GM19025 (cell line): ENCODE measurements at regions not wholly inside any gene's neighbourhood (a gene's known extent, or its start where the extent isn't known, plus 50 kb on each side); places are given as distances from the start of the nearest gene placed in this dataset.
A peak's percentile ranks its signal among the peaks of the same experiment; 100 is the strongest.
"Not testable (repeated sequence)": the region's sequence is repeated elsewhere in the genome, so short reads cannot be mapped to it uniquely, and the experiment has no call there.

Experiments used
- ATAC-seq: cut with Tn5 transposase; IDR thresholded peaks from one replicate; pipeline ENCODE4 v1.9.1; 2021; ENCODE audit warnings: mild to moderate bottlenecking, low read depth, moderate library complexity; ENCODE audit not compliant: unreplicated experiment

DNA sequence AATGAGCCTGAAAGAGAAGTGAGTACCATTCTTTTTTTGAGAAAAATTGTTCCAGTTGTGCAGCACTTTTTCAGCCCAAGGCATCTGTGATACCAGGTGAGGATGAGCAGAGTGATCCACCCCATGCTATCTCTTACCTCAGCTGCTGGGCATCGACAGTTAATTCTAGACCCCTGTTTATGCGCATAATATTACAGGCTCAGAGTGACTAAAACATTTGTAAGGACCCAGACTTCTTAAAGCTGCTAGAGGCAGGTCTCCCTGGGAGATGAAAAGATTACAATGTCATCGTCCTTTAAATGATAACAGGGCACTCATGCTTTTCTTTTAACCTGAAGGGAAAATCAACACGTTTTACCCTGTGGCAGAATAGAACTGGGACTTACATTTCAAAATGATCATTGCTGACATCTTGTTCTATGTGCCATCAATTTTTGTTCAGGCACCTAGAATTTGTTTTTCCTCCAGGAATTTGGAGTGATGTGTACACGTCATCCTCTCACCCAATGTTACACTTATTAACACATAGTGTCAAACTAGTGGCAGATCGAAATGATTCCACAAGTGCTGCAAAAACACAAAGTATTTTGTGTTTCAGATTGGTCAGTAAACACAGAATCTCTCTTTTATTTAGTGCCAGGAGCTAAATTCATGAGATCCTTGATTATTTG, 684.6 kb downstream of the UTRN start:
- no peak for ATAC-seq

DNA sequence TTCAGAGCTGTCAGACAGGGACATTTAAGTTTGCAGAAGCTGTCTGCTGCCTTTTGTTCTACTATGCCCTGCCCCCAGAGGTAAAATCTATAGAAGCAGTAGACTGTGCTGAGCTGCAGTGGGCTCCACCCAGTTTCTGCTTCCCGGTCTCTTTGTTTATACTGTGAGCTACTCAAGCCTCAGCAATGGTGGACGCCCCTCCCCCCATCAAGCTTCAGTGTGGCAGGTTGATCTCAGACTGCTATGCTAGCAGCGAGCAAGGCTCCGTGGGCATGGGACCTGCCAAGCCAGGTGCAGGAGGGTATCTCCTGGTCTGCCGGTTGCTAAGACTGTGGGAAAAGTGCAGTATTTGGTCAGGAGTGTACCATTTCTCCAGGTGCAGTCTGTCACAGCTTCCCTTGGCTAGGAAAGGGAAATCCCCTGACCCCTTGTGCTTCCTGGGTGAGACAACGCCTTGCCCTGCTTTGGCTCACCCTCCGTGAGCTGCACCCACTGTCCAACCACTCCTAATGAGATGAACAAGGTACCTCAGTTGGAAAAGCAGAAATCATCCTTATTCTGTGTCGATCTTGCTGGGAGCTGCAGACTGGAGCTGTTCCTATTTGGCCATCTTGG, 692.2 kb downstream of the UTRN start:
- ATAC-seq = not testable (repeated sequence)

DNA sequence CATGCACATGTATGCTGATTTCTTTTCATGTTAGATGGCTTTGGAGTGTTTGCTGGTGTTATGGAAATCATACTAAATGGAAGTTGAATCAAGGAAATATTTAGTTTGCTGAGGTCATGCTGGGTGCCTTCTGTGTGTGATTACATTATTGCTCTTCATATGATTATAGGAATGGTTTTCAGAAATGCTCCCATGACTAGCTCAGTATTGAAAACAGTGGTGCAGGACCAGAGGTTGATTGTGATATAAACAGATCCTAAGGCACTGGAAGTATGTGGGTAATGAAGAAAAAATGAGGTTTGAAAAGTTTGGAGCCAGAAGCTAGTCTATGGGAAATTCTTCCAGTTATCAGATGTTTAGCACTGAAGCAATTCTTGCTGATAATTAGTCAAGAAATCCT, 693.1 kb downstream of the UTRN start:
- ATAC-seq = no peak

DNA sequence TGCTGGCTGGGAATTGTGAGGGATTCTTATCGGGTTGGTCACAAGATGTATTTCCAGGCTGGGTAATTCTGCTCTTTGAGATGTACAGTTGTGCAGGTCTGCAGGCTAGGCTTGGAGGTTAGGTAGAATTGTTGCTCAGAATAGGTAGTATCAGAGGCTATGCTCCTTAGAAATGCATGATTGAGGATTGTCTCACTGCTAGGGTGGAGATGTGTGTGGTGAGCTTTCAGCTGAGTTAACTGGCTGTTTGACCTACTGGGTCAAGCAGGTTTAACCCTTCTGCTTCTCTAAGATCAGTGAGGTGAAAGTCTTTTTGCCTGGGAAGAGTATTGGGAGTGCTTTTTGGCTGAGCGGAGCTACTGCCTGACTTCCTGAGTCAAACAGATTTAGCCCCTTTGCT, 701.1 kb downstream of the UTRN start:
- ATAC-seq = no peak

DNA sequence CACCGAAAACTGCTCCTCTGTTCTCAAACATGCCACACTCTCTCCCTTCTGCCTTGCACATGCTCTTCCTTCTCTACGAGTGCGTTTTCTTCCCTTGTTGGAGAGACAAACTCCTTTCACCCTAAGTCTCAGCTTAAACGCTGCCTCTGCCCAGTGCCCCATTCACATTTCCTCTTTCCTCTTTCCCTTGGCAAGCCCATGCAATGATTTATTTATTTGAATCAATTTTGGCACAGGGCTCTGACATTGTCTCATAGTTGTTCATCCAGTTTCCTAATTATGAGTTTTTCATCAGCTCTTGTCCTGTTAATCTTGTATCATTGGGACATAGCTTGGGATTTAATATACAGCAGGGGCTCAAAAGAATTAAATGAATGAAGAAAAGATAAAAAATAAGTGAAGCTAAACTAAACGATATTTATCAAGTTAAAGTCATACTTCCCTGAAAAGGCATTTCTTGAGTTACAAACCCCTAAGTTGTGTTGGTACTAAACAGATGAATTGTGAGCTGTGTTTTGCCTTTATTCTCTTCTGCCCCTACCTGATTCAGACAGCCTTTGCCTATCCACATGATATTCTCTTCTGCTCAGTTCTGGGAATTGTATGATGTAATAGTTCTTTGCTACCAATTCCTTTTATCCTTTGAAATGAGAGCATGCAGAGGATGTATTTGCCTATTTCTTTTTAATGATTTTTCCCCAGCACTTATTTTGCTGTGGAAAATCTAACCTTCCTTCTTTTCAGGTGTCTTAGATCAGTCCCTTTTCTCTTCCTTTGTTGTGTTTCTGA, 704.4 kb downstream of the UTRN start:
- no peak for ATAC-seq

DNA sequence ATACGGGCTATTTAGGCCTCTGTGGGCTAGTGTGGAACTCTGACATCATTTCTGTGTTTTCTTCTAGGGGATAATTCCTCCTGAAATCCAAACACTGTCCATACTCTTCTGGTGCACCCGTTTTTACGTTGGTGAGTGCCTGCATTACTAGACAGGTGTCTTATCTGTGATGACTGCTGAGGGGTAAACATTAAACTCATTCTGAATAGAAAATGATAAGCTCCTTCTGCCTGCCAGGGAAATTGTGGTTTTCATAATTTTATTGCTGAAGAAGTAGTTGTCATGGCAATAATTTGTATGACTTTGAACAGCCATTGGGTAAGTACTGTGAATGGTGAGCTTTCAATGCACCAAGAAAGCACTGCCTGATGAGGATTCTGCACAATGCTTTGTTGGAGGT, 705.6 kb downstream of the UTRN start:
- no peak for ATAC-seq

DNA sequence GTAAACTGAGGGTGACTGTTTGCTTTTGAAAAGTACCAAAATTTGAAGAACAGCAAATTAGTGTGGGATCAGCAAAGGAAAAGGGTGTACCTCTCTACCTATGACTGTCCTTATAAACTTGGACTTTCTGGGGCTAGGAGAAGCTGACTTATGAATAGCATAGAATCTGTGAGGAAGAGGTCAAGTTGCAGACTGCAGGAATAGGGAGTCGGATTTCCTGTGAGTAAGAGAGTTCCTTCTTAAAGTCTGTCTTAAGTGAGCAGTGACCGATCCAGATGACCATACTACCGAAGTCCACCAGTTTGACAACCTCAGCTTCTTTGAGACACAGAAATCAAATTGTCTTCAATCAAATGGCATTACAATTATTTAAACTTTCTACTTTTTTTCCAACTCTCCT, 708.7 kb downstream of the UTRN start:
- ATAC-seq = no peak

DNA sequence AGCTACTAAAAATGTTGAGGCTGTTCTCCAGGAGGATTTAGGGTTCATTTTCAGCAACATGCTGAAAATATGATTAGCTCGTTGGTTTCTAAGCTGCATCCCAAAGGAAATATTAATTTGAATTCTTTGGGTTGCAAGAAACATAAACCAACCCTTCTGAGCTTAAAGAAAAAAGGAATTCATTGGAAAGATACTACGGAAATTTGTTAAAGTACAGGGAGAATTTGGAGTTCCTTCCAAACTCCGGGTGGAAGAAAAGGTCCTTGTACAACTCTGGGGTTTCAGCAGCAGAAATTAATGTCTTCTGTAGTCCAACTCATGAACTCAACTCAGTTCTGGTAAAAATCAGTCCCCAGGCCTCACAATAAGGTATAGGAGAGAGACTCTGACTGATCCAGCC, 712.9 kb downstream of the UTRN start:
- no peak for ATAC-seq

DNA sequence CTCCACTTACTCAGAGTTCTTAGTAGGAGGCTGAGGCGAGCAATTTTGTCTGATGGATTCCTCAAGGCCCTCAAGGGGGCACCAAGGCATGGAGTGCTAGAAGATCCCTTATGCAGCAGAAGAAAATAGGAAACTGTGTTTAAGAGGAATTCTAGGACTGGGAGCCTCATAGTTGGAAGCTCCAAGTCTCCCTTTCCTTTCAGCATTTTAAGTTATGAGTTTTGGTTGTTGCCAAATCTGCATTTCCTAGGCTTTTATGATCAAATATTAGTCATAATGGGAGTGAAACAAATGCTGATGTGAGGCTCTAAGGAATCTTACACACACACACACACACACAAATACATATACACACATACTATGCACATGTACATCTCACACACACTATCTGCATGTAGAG, 714.0 kb downstream of the UTRN start:
- no peak for ATAC-seq

DNA sequence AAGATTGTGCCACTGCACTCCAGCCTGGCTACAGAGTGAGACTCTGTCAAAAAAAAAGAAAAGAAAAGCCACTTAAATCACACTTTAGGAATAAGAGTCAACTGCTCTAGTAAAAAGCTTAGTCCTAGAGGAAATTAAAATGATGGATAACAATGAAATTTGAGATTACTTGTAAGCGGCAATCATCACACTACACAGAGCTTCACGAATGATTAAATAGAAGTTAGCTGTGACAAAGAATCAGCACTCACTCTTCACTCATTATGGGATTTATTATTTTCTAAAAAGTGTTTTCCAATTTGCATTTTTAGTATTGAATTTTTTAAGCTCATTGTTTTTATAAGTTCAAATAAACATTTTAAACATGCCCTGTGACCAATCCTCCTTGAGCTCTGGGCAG, 718.0 kb downstream of the UTRN start:
- ATAC-seq = no peak

DNA sequence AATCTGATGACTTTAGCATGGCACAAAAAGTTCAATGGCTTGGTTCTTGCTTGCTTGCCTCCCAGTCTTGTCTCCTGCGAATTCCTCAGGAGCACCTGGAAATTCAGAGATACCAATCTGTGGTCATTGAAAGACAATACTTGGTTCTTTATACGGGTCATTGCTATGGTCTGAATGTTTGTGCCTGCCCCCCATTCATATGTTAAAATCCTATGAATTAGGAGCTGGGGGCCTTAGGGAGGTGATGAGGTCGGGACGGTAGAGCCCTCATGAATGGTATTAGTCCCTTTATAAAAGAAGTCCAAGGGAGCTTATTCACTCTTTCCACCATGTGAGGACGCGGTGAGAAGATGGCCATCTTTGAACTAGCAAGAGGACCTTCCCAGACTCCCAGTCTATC, 721.8 kb downstream of the UTRN start:
- no peak for ATAC-seq

DNA sequence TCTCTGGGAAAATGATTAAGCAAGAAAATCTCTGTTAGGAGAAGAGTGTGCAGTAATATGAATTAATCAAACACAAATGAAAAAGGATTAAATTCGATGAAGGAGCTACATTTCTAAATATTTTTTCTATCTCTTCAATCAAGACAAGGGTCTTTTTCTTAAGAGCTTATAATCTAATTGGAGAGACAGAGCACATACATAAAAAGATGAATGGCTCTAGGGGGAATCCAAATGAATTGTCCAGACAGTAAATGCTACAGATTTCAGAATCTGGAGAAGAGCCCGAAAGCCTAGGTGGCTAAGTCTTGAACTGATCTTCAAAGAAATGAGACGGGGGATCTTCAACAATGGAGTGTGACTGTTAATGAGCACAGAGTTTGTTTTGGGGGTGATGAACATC, 723.6 kb downstream of the UTRN start:
- no peak for ATAC-seq

DNA sequence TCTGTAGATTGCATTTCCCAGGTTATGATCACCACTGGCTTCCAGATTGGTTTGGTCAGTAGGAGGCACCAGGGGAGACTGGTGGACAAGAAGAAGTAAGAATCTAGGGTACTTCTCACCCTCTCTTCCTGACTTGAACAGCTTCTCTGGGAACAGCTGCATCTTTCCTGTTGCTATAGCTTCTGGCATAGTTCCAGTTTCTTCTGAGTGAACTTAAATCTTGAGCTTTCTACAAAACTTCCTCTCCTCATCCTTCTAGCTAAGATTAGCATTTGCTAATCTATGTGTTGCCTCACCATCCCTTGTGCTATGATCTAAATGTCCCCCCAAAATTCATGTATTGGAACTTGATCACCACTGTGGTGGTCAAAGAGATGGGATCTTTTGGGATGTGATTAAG, 724.6 kb downstream of the UTRN start:
- ATAC-seq = no peak

DNA sequence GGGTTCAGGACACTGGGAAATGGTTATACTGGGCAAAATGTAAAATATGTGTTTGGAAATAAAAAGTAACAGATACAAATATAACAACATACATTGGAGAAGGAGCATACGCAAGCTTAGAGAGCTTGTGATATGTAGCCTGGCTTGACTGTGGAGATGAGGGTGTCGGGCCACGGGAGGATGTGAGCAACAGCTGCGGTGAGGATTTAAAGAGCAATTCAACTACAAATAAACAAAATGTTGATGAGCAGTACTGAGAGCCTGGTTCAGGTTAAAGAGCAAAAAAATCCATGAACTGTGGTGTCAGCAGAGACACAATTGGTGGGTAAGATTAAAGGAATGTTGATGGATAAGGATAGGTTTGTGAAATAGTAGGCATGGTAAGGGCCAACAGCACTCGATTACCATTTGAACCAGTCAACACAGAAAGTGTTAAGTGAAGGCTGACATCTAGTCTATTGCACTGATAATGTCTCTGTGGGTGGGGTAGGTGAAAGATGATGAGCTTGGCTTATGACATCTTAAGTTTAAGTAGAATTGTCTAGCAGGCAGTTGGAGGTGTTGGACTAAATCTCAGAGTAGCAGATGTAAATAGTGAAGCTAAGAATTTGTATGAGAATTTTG, 723.2 kb downstream of the EPM2A start:
- no peak for ATAC-seq

DNA sequence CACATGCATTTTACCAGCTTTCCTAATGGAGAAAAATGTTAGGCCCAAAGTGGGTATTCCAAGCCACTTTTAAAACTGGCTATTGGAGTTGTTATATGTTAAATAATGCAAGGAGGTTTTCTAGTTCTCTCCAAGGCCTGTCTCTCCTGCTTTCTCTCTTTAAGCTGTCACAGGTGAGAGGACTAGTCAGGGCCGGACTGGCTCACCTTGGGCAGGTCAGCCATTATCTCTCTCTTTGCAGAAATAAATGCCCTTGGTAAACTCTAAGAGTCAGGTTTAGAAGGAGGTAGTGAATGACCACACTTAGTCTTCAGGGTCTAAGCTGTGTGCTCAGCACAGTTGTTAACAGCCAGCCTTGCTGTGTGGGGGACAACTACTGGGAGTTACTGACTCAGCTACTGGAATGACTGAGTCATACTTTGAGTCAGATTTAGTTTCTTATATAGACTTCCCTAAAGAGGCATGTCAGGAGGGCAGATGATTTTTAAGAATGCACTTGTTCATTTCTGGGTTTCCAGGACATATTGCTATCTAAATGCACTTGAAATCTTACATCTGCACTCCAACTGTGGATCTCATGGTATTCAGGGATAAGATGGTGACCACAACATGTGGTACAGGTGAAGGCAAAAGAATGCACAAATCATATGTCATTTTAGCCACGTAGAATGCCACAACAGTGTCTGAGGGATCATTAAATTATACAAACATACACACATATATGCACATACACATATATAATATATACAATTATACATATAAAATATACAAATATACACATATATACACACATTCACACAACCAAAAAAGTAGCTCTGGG, 719.4 kb downstream of the EPM2A start:
- peak; percentile 97 for ATAC-seq

DNA sequence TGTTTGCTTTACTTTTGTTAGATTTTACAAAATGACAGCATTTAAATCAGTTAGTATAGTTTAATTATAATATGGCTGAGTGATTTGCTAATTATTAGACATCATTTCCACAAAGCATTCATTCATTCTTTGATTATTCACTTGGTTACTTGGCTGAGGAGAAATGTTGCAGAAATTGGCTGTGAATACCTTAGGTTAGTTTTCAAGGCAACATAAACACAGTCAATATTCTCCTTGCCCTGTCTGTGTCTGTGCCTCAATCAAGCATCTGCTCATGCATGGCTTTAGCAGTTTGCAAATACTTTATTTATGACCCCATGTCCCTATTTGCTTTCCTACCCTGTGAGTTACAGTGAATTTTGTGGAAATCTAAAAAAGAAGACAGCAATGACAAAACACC, 718.3 kb downstream of the EPM2A start:
- no peak for ATAC-seq

DNA sequence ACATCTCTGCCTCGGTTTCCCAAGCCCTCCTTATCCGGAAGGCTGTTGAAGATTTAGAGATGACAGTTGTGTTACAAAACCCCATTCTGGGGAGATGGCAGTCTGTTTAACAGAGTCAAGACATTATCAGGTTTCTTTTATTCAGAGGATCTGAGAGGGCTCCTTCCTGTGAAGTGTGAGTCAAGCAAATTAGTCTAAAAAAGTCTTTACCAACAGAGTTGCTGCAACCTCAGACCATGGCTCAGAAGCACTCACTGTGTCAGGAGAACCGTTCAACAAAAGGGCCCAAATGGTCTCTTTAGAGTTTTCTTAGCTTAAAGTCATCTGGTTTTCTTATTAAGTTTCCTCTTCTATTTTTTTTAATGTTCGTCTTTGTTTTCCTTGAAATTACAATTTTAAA, 717.8 kb downstream of the EPM2A start:
- no peak for ATAC-seq

DNA sequence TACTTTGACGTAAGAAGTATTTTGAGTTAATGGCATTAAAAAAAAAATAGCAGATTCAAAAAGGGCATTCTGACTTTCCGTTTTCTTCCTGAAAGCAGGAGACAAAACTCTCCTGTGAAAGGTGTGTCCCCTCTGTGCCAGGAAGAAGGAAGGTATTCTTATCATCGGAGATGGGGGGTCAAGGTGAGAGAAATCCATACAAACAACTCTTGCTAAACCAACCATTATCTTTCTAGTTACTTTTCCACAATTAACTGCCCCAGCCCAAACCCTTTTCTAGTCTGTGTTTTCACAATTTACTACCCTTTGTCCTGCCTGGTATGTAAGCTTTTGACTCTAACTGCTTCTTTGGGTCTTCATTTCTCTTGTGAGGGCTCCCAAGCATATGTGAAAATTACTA, 717.3 kb downstream of the EPM2A start:
- ATAC-seq = no peak

DNA sequence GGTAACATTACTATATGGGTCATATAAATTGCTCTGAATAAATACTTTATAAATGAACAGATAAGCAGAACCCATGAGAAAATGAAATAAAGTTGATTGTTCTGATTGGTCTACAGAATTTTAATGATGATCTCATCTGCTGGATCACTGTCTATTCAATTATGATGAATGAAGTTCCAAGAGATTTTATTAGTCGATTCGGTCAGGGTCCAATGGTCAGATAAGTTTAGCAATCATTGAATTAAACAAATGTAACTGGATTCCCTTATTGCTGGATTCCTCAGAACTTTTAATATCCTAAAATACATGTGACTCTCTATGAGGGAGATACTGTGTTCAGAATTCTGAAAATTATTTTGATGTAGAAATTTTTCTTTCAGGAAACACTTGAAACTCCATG, 715.2 kb downstream of the EPM2A start:
- no peak for ATAC-seq

DNA sequence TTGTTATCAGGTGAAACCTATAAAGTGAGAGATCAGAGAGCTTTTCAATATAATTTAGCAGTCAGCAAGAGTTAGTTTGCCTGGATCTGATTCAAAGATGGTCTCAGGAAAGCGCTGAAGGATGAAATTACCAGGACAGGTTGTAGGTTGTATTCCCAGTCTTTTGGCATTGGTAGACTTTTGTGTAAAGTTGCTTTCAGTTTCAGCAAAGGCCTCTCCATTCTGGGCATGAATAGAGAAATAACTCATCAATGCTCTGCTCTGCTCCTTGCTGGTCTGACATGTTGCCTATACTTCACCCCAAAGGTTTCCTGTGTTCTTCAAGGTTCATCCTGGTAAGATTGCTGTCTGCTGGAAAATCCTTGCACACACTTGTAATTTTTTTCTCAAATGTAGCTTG, 714.8 kb downstream of the EPM2A start:
- no peak for ATAC-seq
